Natural killer cell (primary cell): ENCODE measurements at regions not wholly inside any gene's neighbourhood (a gene's known extent, or its start where the extent isn't known, plus 50 kb on each side); places are given as distances from the start of the nearest gene placed in this dataset.

Experiments
- ATAC-seq, 3 donors: fragments of 150-1000 bp in 2 of 3; fragments of 200-7000 bp in 1 of 3; cut with Tn5 transposase; 1 replicate in 1 of 3; 2 replicates in 2 of 3; pipeline ENCODE4 v1.10.0; 2021; ENCODE audit warnings: mild to moderate bottlenecking in 2 of 3, moderate library complexity in 2 of 3
- DNase-seq, 2 donors: peaks; one replicate each; pipeline versions ENCODE4 v3.0.0 to v3.0.0-alpha.2; 2013 to 2021; ENCODE audit warnings: mixed read lengths in 1 of 2
- H3K27ac ChIP-seq: one replicate; pipeline ENCODE4 v1.5.1; 2013; ENCODE audit warnings: mild to moderate bottlenecking, low read length
- H3K27me3 ChIP-seq: one replicate; pipeline ENCODE4 v1.6.1; 2013; ENCODE audit warnings: low read length; ENCODE audit not compliant: control insufficient read depth, insufficient read depth
- H3K36me3 ChIP-seq: one replicate; pipeline ENCODE4 v1.6.1; 2013; ENCODE audit warnings: low read length; ENCODE audit not compliant: control insufficient read depth, insufficient read depth
- H3K4me1 ChIP-seq: one replicate; pipeline ENCODE4 v1.6.1; 2013; ENCODE audit warnings: low read length; ENCODE audit not compliant: control insufficient read depth, insufficient read depth
- H3K4me3 ChIP-seq: one replicate; pipeline ENCODE4 v1.5.1; 2013; ENCODE audit warnings: low read length
- H3K9me3 ChIP-seq: one replicate; pipeline ENCODE4 v1.6.1; 2013; ENCODE audit warnings: low read length; ENCODE audit not compliant: control insufficient read depth, insufficient read depth
- H3K27ac Mint-ChIP-seq, 2 donors: one replicate each; pipeline ENCODE4 v1.8.0; 2022; ENCODE audit warnings: mild to moderate bottlenecking in 2 of 2, mixed read lengths in 2 of 2, moderate library complexity in 1 of 2
- H3K27me3 Mint-ChIP-seq, 2 donors: one replicate each; pipeline ENCODE4 v1.8.0; 2022; ENCODE audit warnings: low read depth in 2 of 2, mixed read lengths in 2 of 2
- H3K36me3 Mint-ChIP-seq: one replicate; pipeline ENCODE4 v1.8.0; 2022; ENCODE audit warnings: mixed read lengths
- H3K4me1 Mint-ChIP-seq, 2 donors: one replicate each; pipeline ENCODE4 v1.8.0; 2022; ENCODE audit warnings: mixed read lengths in 2 of 2
- H3K4me3 Mint-ChIP-seq: one replicate; pipeline ENCODE4 v1.8.0; 2022; ENCODE audit warnings: mild to moderate bottlenecking, moderate library complexity, mixed read lengths
- H3K9me3 Mint-ChIP-seq, 2 donors: one replicate each; pipeline ENCODE4 v1.8.0; 2022; ENCODE audit warnings: mixed read lengths in 2 of 2
- CTCF ChIP-seq: fragments of 200-600 bp; IDR thresholded peaks from one replicate; pipeline ENCODE4 v1.8.0; 2022; ENCODE audit warnings: antibody characterized with exemption
- WGBS: methylation state at CpG from one replicate; pipeline ENCODE4 v1.1.7; 2013; ENCODE audit warnings: missing lambda C conversion rate; ENCODE audit not compliant: insufficient coverage; 5-methylcytosine and 5-hydroxymethylcytosine counted together
- intact Hi-C: fragments of 100-400 bp; cut with micrococcal nuclease; formaldehyde crosslinking; loops from one replicate; pipeline ENCODE4 v1.14.2; 2022

GRCh38 chr15:38195191-38195901 lies 57.3 kb upstream of the SPRED1 start:
- no peak for DNase-seq
- TF ChIP-seq CTCF: no peak
- H3K27ac Mint-ChIP-seq: no peak overlapping the region
- 98% methylated on average over 4 of the region's 5 CpGs for WGBS
- H3K36me3 Mint-ChIP-seq: no peaks in the 10 kb centered on the region
- Histone ChIP-seq H3K27me3 (peaks cover 2% of the 10 kb centered on the region), H3K9me3 (no peaks in the 10 kb centered on the region), H3K36me3 (no peaks in the 10 kb centered on the region), H3K27ac (no peak overlapping the region), H3K4me1 (no peaks in the 10 kb centered on the region), H3K4me3 (no peak overlapping the region)
- intact Hi-C loops: no loop called here
- H3K4me1 Mint-ChIP-seq: no peaks in the 10 kb centered on the region
- no peak for ATAC-seq
- H3K4me3 Mint-ChIP-seq: no peak overlapping the region
- no peaks in the 10 kb centered on the region for H3K9me3 Mint-ChIP-seq
- H3K27me3 Mint-ChIP-seq: peaks cover 11 to 34% of the 10 kb centered on the region in 2 donors

GRCh38 chr15:38196076-38196475 lies 56.6 kb upstream of the SPRED1 start:
- Mint-ChIP-seq H3K27ac (no peak overlapping the region), H3K9me3 (no peaks in the 10 kb centered on the region), H3K4me1 (no peaks in the 10 kb centered on the region), H3K27me3 (peaks cover 7 to 29% of the 10 kb centered on the region in 2 donors), H3K36me3 (no peaks in the 10 kb centered on the region), H3K4me3 (no peak overlapping the region)
- H3K4me3 ChIP-seq: no peak overlapping the region
- DNase-seq (no peak), ATAC-seq (no peak)
- peaks cover 2% of the 10 kb centered on the region for H3K27me3 ChIP-seq
- H3K36me3 ChIP-seq: no peaks in the 10 kb centered on the region
- no peaks in the 10 kb centered on the region for H3K4me1 ChIP-seq
- WGBS: no CpG with 5 or more reads among the region's 1 CpG
- H3K9me3 ChIP-seq: no peaks in the 10 kb centered on the region
- intact Hi-C loops: no loop called here
- H3K27ac ChIP-seq: no peak overlapping the region
- TF ChIP-seq CTCF: no peak

GRCh38 chr15:38197553-38197952 lies 55.1 kb upstream of the SPRED1 start:
- H3K27ac ChIP-seq: no peak overlapping the region
- H3K27me3 Mint-ChIP-seq: peaks cover 10 to 34% of the 10 kb centered on the region in 2 donors
- intact Hi-C loops: no loop called here
- no peak overlapping the region for H3K4me3 Mint-ChIP-seq
- TF ChIP-seq CTCF: no peak
- 85% methylated on average over 3 of the region's 4 CpGs for WGBS
- H3K4me3 ChIP-seq: no peak overlapping the region
- ATAC-seq: no peak
- H3K27ac Mint-ChIP-seq: no peak overlapping the region
- no peaks in the 10 kb centered on the region for H3K36me3 ChIP-seq
- H3K27me3 ChIP-seq: peaks cover 2% of the 10 kb centered on the region
- no peak for DNase-seq
- no peaks in the 10 kb centered on the region for H3K9me3 ChIP-seq
- no peaks in the 10 kb centered on the region for H3K4me1 Mint-ChIP-seq
- no peaks in the 10 kb centered on the region for H3K4me1 ChIP-seq
- no peaks in the 10 kb centered on the region for H3K9me3 Mint-ChIP-seq
- no peaks in the 10 kb centered on the region for H3K36me3 Mint-ChIP-seq

- H3K27ac ChIP-seq: no peak overlapping the region
- Mint-ChIP-seq H3K27ac (no peak overlapping the region), H3K27me3 (peaks cover 8 to 34% of the 10 kb centered on the region in 2 donors), H3K4me1 (no peaks in the 10 kb centered on the region), H3K9me3 (no peaks in the 10 kb centered on the region), H3K4me3 (no peak overlapping the region), H3K36me3 (no peaks in the 10 kb centered on the region)
- no peak overlapping the region for H3K4me3 ChIP-seq
- no peak for TF ChIP-seq CTCF
- no peaks in the 10 kb centered on the region for H3K4me1 ChIP-seq
- ATAC-seq (no peak), DNase-seq (no peak)
- no peaks in the 10 kb centered on the region for H3K36me3 ChIP-seq
- H3K27me3 ChIP-seq: no peaks in the 10 kb centered on the region
- no peaks in the 10 kb centered on the region for H3K9me3 ChIP-seq
- WGBS: 95% methylated on average over 3 of the region's 3 CpGs
- intact Hi-C loops: no loop called here
Observed at GRCh38 chr15:38201714-38202113, 50.9 kb upstream of the SPRED1 start.
